Activated CD4-positive, alpha-beta T cell treated with anti-CD3 and anti-CD28 coated beads, Interleukin-10, Interleukin-2, amounts not matched to agents 100 ng/mL and 50 ng/mL, durations not matched to agents 16 hours and 8 hours (primary cell): ENCODE measurements at regions not wholly inside any gene's neighbourhood (a gene's known extent, or its start where the extent isn't known, plus 50 kb on each side); places are given as distances from the start of the nearest gene placed in this dataset.
"Not testable (repeated sequence)": the region's sequence is repeated elsewhere in the genome, so short reads cannot be mapped to it uniquely, and the experiment has no call there.

Source experiments
- DNase-seq: peaks from one replicate; pipeline ENCODE4 v3.0.0-alpha.2; 2020

DNA sequence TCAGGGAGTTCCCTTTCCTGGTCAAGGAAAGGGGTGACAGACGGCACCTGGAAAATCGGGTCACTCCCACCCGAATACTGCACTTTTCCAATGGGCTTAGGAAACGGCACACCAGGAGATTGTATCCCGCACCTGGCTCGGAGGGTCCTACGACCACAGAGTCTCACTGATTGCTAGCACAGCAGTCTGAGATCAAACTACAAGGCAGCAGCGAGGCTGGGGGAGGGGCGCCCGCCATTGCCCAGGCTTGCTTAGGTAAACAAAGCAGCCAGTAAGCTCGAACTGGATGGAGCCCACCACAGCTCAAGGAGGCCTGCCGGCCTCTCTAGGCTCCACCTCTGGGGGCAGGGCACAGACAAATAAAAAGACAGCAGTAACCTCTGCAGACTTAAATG, 389.7 kb downstream of the SRGAP2C start:
- not testable (repeated sequence) for DNase-seq

DNA sequence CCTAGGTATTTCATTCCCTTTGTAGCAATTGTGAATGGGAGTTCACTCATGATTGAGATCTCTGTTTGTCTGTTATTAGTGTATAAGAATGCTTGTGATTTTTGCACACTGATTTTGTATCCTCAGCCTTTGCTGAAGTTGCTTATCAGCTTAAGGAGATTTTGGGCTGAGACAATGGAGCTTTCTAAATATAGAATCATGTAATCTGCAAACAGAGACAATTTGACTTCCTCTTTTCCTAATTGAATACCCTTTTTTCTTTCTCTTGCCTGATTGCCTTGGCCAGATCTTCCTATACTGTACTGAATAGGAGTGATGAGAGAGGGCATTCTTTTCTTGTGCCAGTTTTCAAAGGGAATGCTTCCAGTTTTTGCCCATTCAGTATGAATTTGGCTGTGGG, 398.1 kb downstream of the SRGAP2C start:
- not testable (repeated sequence) for DNase-seq

DNA sequence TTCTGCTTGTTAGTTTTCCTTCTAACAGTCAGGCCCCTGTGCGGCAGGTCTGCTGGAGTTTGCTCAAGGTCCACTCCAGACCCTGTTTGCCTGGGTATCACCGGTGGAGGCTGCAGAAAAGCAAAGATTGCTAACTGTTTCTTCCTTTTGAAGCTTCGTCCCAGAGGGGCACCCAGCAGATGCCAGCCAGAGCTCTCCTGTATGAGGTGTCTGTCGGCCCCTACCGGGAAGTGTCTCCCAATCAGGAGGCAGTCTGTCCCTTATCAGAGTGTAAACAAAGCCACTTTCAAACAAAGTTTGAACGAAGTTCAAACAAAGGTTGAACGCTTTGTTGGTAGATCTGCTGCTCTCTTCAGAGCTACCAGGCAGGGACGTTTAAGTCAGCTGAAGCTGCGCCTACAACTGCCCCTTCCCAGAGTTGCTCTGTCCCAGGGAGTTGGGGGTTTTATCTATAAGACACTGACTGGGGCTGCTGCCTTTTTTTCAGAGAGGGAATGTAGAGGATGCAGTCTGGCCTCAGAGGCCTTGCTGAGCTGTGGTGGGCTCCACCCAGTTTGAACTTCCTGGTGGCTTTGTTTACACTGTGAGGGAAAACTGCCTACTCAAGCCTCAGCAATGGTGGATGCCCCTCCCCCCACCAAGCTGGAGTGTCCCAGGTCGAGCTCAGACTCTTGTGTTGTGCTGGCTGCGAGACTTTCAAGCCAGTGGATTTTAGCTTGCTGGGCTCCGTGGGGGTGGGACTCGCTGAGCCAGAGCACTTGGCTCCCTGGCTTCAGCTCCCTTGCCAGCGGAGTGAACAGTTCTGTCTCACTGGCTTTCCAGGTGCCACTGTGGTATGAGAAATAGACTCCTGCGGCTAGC, 401.8 kb downstream of the SRGAP2C start:
- no peak for DNase-seq

DNA sequence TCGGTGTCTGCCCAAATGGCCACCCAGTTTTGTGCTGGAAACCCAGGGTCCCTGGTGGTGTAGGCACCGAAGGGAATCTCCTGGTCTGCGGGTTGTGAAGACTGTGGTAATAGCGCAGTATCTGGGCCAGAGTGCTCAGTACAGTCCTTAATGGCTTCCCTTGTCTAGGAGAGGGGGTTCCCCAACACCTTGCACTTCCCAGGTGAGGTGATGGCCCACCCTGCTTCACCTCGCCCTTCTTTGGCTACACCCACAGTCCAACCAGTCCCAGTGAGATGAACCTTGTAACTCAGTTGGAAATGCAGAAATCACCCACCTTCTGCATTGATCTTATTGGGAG, 402.4 kb downstream of the SRGAP2C start:
- DNase-seq, result no peak

- DNase-seq, result no peak
Measured at GRCh38 chr1:121587777-121588176, 403.0 kb downstream of the SRGAP2C start.

DNA sequence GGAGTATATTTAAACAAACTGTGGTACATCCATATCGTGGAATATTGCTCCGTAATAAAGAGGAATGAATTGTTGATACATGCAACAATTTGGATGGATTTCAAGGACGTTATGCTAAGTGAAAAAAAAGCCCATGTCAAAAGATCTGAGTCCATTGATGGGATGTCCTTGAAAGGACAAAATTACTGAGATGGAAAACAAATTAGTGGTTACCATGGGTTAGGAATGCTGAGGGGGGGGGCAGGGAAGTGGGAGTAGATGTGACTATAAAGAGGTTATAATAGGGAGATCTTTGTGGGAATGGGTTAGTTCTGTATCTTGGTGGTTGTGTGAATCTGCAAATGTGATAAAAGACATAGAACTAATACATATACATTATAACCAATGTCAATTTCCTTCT, 409.3 kb downstream of the SRGAP2C start:
- no peak for DNase-seq

DNA sequence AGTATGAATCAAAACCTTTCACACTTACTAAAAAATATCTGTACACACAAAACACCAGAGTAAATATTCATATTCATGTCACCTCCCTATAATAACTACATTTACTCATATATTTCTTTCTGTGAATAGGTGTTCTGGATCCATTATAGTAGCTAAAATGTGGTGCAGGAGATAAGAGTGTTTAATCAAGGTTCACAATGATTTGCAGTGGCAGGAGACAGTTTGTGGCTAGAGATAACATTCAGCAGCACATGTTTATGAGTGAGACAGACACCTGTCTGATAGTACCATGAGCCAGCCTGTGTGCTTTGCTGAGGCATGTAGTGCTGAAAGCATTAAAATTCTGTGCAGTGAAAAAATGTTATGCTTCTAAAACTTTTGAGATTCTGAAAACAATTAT, 410.3 kb downstream of the SRGAP2C start:
- no peak for DNase-seq

DNA sequence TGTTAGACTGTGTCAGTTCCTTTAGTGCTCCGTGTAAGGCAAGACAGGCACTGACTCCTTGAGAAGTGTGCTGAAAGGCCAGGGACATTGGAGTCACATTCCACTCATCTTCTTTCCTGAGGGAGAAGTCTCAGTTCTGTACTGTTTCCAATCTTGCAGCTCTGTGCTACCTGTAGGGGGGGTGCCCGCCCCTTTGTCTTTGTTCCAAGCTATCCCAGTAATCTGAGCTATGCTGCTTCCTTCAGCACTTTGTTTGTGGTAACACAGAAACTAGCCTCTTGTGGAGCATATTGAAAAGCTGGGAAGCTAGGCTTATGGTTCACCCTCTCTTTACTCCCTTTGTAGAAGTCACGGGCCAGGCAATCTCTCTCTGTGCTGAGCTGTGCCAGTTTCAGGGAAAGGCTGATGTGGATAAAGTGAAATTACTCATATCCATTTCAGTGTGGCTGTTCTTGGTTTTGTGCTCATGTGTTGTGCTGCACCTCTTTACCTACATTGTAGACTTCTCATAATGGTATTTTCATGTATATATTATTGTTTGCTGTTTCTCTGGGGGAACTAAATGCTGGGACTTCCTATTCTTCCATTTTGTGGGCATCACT, 420.2 kb downstream of the SRGAP2C start:
- DNase-seq, result not testable (repeated sequence)

DNA sequence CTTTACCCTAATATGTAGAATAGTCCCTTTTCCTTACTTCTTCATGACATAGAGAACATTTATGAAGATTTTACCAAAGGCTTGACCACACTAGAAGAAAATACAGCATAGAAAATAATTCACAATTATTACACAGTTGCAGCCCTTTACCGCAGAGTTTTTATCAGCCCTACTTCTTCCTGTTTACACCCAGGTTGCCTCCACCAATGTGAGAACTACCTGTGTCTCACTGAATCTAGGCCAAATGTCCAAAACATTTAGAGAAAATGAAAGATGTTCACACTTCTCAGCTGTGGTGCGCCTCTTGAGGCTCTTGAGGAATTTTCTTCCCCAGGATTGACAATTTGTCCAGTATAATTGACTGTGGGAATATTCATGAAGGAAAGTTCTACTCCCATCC, 422.7 kb downstream of the SRGAP2C start:
- not testable (repeated sequence) for DNase-seq
